ENCODE measurements at regions not wholly inside any gene's neighbourhood (a gene's known extent, or its start where the extent isn't known, plus 50 kb on each side); places are given as distances from the start of the nearest gene placed in this dataset.

- Histone ChIP-seq H3K9ac (ENCODE audit: low read depth, low read length) (no peak overlapping the region), H3K36me3 (ENCODE audit: insufficient read depth, low read length) (no peaks in the 10 kb centered on the region), H3K4me1 (ENCODE audit: insufficient read depth, low read length) (no peaks in the 10 kb centered on the region), H3K9me3 (ENCODE audit: control insufficient read depth, insufficient read depth, low read length) (no peaks in the 10 kb centered on the region)
These were observed 666.2 kb upstream of the CAMK1G start for GRCh38 chr1:208917281-208917680.

GRCh38 chr1:208917723-208918122 is 665.8 kb upstream of the CAMK1G start:
- no peak overlapping the region for H3K9ac ChIP-seq (ENCODE audit: low read depth, low read length)
- H3K36me3 ChIP-seq (ENCODE audit: insufficient read depth, low read length), result no peaks in the 10 kb centered on the region
- no peaks in the 10 kb centered on the region for H3K4me1 ChIP-seq (ENCODE audit: insufficient read depth, low read length)
- H3K9me3 ChIP-seq (ENCODE audit: control insufficient read depth, insufficient read depth, low read length), result no peaks in the 10 kb centered on the region

- Histone ChIP-seq H3K4me1 (ENCODE audit: insufficient read depth, low read length) (no peaks in the 10 kb centered on the region), H3K36me3 (ENCODE audit: insufficient read depth, low read length) (no peaks in the 10 kb centered on the region), H3K9me3 (ENCODE audit: control insufficient read depth, insufficient read depth, low read length) (no peaks in the 10 kb centered on the region), H3K9ac (ENCODE audit: low read depth, low read length) (no peak overlapping the region)
These were observed 665.4 kb upstream of the CAMK1G start for GRCh38 chr1:208918160-208918559.

- Histone ChIP-seq H3K9me3 (ENCODE audit: control insufficient read depth, insufficient read depth, low read length) (no peaks in the 10 kb centered on the region), H3K36me3 (ENCODE audit: insufficient read depth, low read length) (no peaks in the 10 kb centered on the region), H3K9ac (ENCODE audit: low read depth, low read length) (no peak overlapping the region), H3K4me1 (ENCODE audit: insufficient read depth, low read length) (no peaks in the 10 kb centered on the region)
These were observed 664.1 kb upstream of the CAMK1G start for GRCh38 chr1:208919371-208919770.

- no peak overlapping the region for H3K9ac ChIP-seq (ENCODE audit: low read depth, low read length)
- no peaks in the 10 kb centered on the region for H3K9me3 ChIP-seq (ENCODE audit: control insufficient read depth, insufficient read depth, low read length)
- no peaks in the 10 kb centered on the region for H3K4me1 ChIP-seq (ENCODE audit: insufficient read depth, low read length)
- no peaks in the 10 kb centered on the region for H3K36me3 ChIP-seq (ENCODE audit: insufficient read depth, low read length)
These were observed 662.3 kb upstream of the CAMK1G start for GRCh38 chr1:208921259-208921658.

GRCh38 chr1:208923456-208923855 is 660.1 kb upstream of the CAMK1G start:
- Histone ChIP-seq H3K36me3 (ENCODE audit: insufficient read depth, low read length) (no peaks in the 10 kb centered on the region), H3K9me3 (ENCODE audit: control insufficient read depth, insufficient read depth, low read length) (no peaks in the 10 kb centered on the region), H3K4me1 (ENCODE audit: insufficient read depth, low read length) (no peaks in the 10 kb centered on the region), H3K9ac (ENCODE audit: low read depth, low read length) (no peak overlapping the region)

- Histone ChIP-seq H3K4me1 (ENCODE audit: insufficient read depth, low read length) (no peaks in the 10 kb centered on the region), H3K9ac (ENCODE audit: low read depth, low read length) (no peak overlapping the region), H3K36me3 (ENCODE audit: insufficient read depth, low read length) (no peaks in the 10 kb centered on the region), H3K9me3 (ENCODE audit: control insufficient read depth, insufficient read depth, low read length) (no peaks in the 10 kb centered on the region)
These were observed 659.4 kb upstream of the CAMK1G start for GRCh38 chr1:208923946-208924720.

- no peaks in the 10 kb centered on the region for H3K36me3 ChIP-seq (ENCODE audit: insufficient read depth, low read length)
- H3K4me1 ChIP-seq (ENCODE audit: insufficient read depth, low read length), result no peaks in the 10 kb centered on the region
- H3K9me3 ChIP-seq (ENCODE audit: control insufficient read depth, insufficient read depth, low read length), result no peaks in the 10 kb centered on the region
- H3K9ac ChIP-seq (ENCODE audit: low read depth, low read length), result no peak overlapping the region
These were observed 658.6 kb upstream of the CAMK1G start for GRCh38 chr1:208924928-208925327.

- Histone ChIP-seq H3K9ac (ENCODE audit: low read depth, low read length) (no peak overlapping the region), H3K4me1 (ENCODE audit: insufficient read depth, low read length) (no peaks in the 10 kb centered on the region), H3K9me3 (ENCODE audit: control insufficient read depth, insufficient read depth, low read length) (no peaks in the 10 kb centered on the region), H3K36me3 (ENCODE audit: insufficient read depth, low read length) (no peaks in the 10 kb centered on the region)
These were observed 655.0 kb upstream of the CAMK1G start for GRCh38 chr1:208928349-208929010.

GRCh38 chr1:208929575-208929974 is 653.9 kb upstream of the CAMK1G start:
- no peaks in the 10 kb centered on the region for H3K36me3 ChIP-seq (ENCODE audit: insufficient read depth, low read length)
- H3K9ac ChIP-seq (ENCODE audit: low read depth, low read length), result no peak overlapping the region
- no peaks in the 10 kb centered on the region for H3K4me1 ChIP-seq (ENCODE audit: insufficient read depth, low read length)
- H3K9me3 ChIP-seq (ENCODE audit: control insufficient read depth, insufficient read depth, low read length), result no peaks in the 10 kb centered on the region

GRCh38 chr1:208931936-208932335 is 651.6 kb upstream of the CAMK1G start:
- no peaks in the 10 kb centered on the region for H3K36me3 ChIP-seq (ENCODE audit: insufficient read depth, low read length)

GRCh38 chr1:208933984-208934525 is 649.5 kb upstream of the CAMK1G start:
- Histone ChIP-seq H3K4me1 (ENCODE audit: insufficient read depth, low read length) (no peaks in the 10 kb centered on the region), H3K36me3 (ENCODE audit: insufficient read depth, low read length) (no peaks in the 10 kb centered on the region), H3K9me3 (ENCODE audit: control insufficient read depth, insufficient read depth, low read length) (no peaks in the 10 kb centered on the region), H3K9ac (ENCODE audit: low read depth, low read length) (no peak overlapping the region)

More at GRCh38 chr1:208931936-208932335, 651.6 kb upstream of the CAMK1G start:
- H3K9me3 ChIP-seq (ENCODE audit: control insufficient read depth, insufficient read depth, low read length), result no peaks in the 10 kb centered on the region
- no peaks in the 10 kb centered on the region for H3K4me1 ChIP-seq (ENCODE audit: insufficient read depth, low read length)
- no peak overlapping the region for H3K9ac ChIP-seq (ENCODE audit: low read depth, low read length)

- H3K9me3 ChIP-seq (ENCODE audit: control insufficient read depth, insufficient read depth, low read length), result no peaks in the 10 kb centered on the region
- H3K9ac ChIP-seq (ENCODE audit: low read depth, low read length), result no peak overlapping the region
- no peaks in the 10 kb centered on the region for H3K4me1 ChIP-seq (ENCODE audit: insufficient read depth, low read length)
- no peaks in the 10 kb centered on the region for H3K36me3 ChIP-seq (ENCODE audit: insufficient read depth, low read length)
These were observed 648.6 kb upstream of the CAMK1G start for GRCh38 chr1:208934933-208935332.

- Histone ChIP-seq H3K36me3 (ENCODE audit: insufficient read depth, low read length) (no peaks in the 10 kb centered on the region), H3K9me3 (ENCODE audit: control insufficient read depth, insufficient read depth, low read length) (no peaks in the 10 kb centered on the region), H3K4me1 (ENCODE audit: insufficient read depth, low read length) (no peaks in the 10 kb centered on the region), H3K9ac (ENCODE audit: low read depth, low read length) (no peak overlapping the region)
These were observed 647.9 kb upstream of the CAMK1G start for GRCh38 chr1:208935517-208936187.

Data from ES-I3 (cell line).